K562 (cell line): ENCODE measurements at regions not wholly inside any gene's neighbourhood (a gene's known extent, or its start where the extent isn't known, plus 50 kb on each side); places are given as distances from the start of the nearest gene placed in this dataset.

ENCODE experiments used
- CHD2 ChIP-seq: IDR thresholded peaks from 2 replicates; pipeline ENCODE4 v1.6.1; 2011; ENCODE audit warnings: low read depth, low read length
- POU5F1 ChIP-seq: fragments of 150-350 bp; IDR thresholded peaks from 2 replicates; pipeline ENCODE4 v1.6.1; 2014; ENCODE audit warnings: borderline replicate concordance, low read length, low read depth, mild to moderate bottlenecking; ENCODE audit not compliant: partially characterized antibody
- ZBTB33 ChIP-seq: sonication (generic); formaldehyde crosslinking; IDR thresholded peaks from 2 replicates; pipeline ENCODE4 v1.8.1; 2023; ENCODE audit warnings: mild to moderate bottlenecking, missing genetic modification reagents

GRCh38 chr7:66537876-66538275 lies 90.8 kb upstream of the KCTD7 start:
- TF ChIP-seq ZBTB33 (CRISPR knock-in tag): no peak
- TF ChIP-seq CHD2: no peak
- no peak for TF ChIP-seq POU5F1
